ENCODE measurements at regions not wholly inside any gene's neighbourhood (a gene's known extent, or its start where the extent isn't known, plus 50 kb on each side); places are given as distances from the start of the nearest gene placed in this dataset.

DNA sequence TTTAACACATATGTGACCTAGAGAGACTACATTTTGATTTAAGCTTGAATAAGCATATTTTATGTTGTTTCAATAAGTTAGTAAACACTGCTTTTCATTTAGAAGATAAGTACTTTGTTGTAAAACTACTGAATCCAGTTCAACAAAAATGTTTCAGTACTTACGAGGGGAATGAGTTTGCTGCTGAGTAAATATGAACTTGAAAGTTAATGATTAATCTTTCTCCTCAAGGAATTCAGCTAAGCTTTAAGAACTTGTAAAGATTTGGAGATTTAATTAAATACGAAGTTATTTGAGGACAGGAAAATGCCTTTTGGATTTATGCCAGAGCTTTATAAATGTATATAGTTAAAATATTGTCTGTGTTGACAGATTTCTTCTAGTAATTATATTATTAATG is 933.0 kb upstream of the LCORL start:
- DNase-seq (ENCODE audit: low read depth), result no peak
- H3K4me3 ChIP-seq (ENCODE audit: low read length), result no peak overlapping the region
- TF ChIP-seq CTCF (conservative IDR thresholded peaks at IDR 0.05; ENCODE audit: low read length), result no peak

GRCh38 chr4:18953613-18954012 is 932.1 kb upstream of the LCORL start:
- DNase-seq (ENCODE audit: low read depth), result no peak
- no peak for TF ChIP-seq CTCF (conservative IDR thresholded peaks at IDR 0.05; ENCODE audit: low read length)
- H3K4me3 ChIP-seq (ENCODE audit: low read length), result no peak overlapping the region

GRCh38 chr4:18945464-18945863 is 923.9 kb upstream of the LCORL start:
- DNase-seq (ENCODE audit: low read depth), result no peak
- no peak overlapping the region for H3K4me3 ChIP-seq (ENCODE audit: low read length)
- no peak for TF ChIP-seq CTCF (conservative IDR thresholded peaks at IDR 0.05; ENCODE audit: low read length)

DNA sequence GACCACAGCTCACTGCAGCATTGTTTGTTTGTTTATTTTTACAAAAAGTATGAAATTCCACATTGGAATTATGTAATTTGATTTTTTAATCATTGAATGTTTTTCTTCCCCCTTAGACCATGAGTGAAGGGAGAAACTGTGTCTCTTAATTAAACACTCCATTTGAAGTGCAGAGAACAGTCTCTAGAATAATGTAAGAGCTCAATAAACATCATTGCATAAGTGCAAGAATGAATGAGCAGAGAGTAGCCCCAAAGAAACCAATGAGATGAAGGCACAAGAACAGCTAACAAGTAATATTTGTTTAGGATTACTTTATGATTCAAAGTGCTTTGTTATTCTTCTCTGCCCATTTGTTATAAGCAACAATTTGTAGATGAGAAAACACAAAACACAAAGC is 921.3 kb upstream of the LCORL start:
- no peak for DNase-seq (ENCODE audit: low read depth)
- no peak overlapping the region for H3K4me3 ChIP-seq (ENCODE audit: low read length)
- TF ChIP-seq CTCF (conservative IDR thresholded peaks at IDR 0.05; ENCODE audit: low read length), result no peak

DNA sequence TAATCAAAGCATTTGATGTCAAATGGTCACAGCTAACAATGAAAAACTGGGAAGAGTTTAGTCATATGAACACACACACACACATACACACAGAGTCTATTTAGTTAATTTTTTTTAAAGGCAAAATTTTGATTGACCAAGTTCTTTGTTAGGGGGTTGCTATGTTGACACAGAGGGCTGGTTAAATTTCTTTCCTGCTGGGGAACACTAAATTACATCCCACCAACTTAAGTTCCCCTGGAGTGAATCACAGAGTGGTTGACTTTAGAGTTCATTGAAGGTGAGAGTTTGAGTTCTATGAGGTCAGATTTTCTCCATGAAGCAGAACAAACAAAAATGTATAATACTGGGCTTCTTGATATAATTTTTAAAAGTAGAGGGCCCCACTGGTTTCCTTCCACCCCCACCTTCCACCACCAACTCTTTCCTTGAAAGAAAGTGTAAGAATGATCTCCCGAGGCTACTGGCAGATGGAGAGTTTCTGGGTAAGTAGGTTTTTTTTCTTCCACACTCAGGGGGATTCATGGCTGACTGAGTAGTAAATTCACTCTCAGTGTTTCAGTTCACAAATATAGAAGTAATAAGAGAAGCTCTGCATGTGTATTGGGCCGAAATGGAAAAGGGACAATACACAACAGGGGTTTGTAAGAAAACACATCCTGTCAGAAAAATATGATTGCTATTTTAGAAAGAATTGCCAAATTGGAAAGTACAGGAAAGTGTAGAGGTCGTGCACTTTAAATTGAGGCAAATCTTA is 917.0 kb upstream of the LCORL start:
- H3K4me3 ChIP-seq (ENCODE audit: low read length), result no peak overlapping the region
- DNase-seq (ENCODE audit: low read depth), result no peak
- no peak for TF ChIP-seq CTCF (conservative IDR thresholded peaks at IDR 0.05; ENCODE audit: low read length)

DNA sequence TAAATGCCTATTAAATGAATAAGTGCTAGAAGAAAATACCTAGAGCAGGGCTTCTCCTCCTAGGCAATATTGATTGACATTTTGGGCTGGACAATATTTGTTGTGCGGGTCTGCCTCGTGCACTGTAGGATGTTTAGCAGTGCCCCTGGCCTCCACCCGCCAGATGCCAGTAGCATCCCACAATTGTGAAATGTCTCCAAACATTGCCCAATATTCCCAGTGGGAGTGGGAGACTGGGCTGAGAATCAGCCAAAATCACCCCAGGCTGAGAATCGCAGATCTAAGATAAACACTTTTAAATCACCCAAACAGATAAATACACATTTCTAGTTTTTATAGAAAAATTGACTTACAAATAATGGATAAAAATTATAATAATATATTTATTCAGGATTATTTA is 916.2 kb upstream of the LCORL start:
- no peak overlapping the region for H3K4me3 ChIP-seq (ENCODE audit: low read length)

More for the DNA sequence above, 916.2 kb upstream of the LCORL start:
- DNase-seq (ENCODE audit: low read depth), result no peak
- no peak for TF ChIP-seq CTCF (conservative IDR thresholded peaks at IDR 0.05; ENCODE audit: low read length)
